HG03432 (cell line): ENCODE measurements at regions not wholly inside any gene's neighbourhood (a gene's known extent, or its start where the extent isn't known, plus 50 kb on each side); places are given as distances from the start of the nearest gene placed in this dataset.
"Not testable (repeated sequence)": the region's sequence is repeated elsewhere in the genome, so short reads cannot be mapped to it uniquely, and the experiment has no call there.

Experiments used
- ATAC-seq: cut with Tn5 transposase; IDR thresholded peaks from one replicate; pipeline ENCODE4 v1.9.1; 2021; ENCODE audit warnings: mild to moderate bottlenecking, moderate library complexity; ENCODE audit not compliant: unreplicated experiment

DNA sequence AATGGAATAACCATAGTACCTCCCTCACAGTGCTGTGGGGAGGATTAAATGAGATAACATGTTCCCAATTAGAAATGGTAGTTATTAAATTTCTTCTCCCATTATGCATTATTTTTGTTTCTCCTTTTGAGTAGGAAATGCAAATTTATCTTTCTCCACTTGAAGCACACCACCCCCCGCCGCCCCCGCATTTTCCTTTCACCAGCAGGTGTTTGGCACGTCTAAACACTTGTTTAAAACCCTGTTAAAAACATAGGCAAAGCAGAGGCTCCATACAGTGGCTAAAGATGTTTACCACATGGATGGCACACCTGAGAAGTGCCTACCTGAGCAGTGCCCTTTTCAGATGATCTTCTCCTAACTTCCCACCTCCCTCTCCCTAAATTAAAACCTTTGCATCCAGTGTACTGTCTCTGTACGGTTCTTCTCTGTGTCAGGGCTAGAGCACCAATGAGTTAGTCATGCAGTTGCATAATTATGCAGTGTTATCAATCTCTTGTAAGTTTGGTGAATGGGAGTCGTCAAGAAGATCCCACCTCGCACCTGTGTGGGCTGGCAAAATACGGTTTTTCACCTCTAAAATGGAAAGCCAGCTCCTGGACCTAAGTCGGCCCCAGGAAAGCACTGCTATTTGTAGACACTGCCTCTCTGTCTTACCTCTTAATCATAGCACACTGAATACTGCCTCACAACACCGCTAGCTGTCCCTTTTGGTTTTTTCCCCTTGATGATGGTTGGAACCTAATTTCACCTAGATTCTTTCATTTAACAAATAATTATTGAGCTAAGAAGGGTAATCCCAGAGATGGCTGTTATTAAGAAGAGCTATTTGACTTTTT lies 122.0 kb downstream of the CT47B1 start:
- peak; percentile 38 for ATAC-seq

DNA sequence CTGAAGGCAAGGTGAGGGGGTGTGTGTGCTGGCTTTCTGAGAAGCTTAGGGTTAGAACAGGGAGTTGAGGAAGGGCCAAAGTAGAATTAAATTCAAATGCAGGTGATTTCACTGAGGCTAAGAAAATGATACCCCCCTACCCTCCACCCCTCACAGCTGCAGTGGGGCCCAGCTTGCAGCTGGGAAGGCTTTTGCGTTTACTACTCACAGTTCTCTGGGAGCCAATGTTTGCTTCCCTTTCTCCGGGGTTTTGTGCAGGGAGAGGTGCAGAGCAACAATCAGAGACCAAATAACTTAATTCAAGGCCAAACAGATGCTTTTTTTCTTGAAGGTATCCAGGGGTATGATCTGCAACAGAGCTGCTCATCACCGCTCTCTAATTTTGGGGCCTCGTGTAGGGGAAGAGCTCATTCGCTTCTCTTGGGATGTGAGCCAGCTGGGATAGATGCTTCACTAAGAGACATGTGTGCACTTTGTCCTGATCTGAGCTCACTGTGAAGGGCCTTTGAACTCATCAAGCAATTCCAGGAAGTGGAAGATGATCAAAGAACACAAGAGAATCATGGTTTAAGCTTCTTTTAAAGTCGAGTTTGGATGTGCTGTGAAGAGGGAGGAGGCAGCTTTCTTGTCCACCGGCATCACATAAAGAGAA lies 122.7 kb upstream of the C1GALT1C1 start:
- no peak for ATAC-seq

GRCh38 chrX:120751683-120752082 lies 121.8 kb upstream of the C1GALT1C1 start:
- ATAC-seq, result no peak

DNA sequence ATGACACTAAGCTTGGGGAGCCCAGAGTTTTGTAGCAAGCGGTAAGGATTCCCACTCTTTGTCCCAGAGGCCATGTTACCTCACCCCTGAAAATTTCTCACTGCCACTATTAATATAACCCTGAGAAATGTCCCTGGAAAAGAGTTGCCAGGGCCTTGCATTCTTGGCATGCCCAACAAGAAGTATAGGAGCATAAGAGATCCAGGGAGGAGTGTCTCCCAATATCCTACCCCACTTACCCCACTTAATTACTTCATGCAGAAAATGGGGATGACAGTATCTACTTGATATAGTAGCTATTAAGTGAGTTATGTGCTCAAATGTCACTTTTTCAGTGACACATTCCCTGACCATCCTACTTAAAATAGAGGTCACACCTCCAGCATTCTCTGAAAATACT lies 120.5 kb upstream of the C1GALT1C1 start:
- no peak for ATAC-seq

DNA sequence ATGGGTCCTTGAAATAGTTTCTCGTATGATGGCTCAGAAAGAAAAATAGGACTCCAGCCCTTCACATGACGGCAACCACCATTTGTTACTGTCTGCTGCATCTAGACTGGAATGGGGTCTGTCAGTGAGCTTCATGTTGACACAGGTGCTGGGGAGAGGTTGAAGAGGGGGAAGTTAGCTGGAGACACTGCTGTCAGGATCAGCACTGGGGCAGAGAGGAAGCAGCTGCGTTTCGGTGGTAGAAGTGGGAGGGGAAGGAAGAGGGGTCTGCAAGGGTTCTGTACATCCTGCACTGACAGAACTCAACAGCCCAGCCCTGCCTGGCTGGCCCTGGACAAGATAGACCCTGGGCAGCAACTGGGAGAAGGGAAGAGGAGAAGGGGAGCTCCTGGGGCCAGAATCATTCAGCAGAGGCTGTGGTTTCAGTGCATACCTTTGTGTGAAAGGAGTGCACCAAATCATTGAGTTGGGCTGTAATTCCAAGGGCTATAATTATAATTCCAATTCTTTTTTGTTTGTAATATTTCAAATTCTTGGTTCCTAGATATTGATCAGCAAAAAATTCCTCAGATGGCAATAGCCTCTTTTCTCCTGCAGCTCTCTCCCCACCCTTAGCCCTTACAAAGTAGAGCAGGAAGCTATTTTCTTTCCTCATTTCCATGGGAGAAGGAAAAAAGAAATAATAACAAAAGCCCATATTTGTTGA lies 119.4 kb upstream of the C1GALT1C1 start:
- ATAC-seq, result peak; percentile 87

DNA sequence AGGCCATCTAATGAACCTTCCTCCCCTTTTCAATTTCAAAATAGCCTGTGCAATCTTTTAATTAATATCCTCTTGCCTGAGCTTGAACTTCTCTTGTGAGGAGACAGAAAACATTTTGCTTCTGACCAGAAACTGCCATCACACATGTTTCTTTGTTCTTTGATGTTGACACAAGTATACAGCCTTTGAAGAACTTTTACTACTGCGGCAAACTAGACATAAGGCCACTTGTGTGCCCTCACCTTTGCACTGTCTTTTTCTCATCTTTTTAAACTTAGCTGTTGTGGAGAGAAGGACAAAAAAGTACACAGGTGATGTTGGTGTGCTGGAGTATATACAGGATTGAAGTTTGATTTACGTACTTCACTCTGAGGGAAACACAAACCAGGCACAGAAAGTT lies 116.3 kb upstream of the C1GALT1C1 start:
- ATAC-seq, result no peak

DNA sequence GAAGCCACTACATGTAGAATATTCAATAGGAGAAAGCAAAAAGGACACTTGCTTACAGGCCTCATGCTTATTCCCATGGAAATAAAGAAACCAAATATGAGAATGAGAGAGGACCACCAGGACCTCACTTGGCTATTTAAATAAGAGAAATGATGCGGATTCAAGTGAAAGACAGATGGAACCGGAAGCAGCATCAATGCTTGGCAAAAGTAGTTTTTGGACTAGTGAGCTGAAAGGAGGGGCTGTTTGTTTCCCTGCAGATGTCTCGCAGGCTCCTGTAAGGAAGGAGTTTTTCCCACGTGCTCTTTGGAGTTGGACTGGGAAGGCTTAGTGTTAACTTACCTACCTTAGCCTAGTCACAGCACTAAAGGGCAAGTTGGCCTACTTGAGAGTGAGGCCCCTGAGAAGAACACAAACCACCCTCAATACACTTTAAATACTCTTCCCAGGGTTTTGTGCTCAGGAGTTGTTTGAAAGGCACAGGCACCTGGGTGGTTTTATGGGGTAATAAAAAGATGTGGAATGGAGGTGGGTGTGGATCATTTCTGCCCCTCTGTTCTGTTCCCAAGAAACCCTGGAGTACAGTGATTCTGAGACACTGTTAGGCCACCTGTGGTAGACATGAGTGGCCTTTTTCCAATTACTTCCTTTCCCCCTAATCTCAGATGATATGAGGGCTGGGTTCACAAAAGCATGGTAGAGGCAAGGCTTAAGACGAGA lies 113.3 kb upstream of the C1GALT1C1 start:
- no peak for ATAC-seq

GRCh38 chrX:120741452-120741851 lies 111.6 kb upstream of the C1GALT1C1 start:
- no peak for ATAC-seq

DNA sequence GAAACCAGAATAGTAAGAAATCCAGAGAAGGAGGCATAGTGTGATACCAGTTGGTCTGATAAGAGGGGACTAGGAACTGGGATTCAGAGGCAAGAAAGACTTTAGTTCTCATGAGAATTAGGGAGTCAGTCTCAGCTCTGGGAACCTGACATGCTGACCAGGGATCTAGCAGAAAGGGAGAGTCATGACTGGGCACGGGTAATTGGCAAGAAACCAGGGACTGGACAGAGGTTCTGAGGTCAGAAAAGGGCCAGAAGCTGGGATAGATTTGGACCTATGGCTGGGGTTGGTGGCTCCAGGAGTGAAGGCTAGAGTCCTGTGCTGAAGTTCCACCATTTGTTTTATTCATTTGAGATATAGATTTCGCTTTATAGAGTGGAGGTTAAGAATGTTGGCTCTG lies 110.2 kb upstream of the C1GALT1C1 start:
- no peak for ATAC-seq

GRCh38 chrX:120739300-120739699 lies 109.4 kb upstream of the C1GALT1C1 start:
- no peak for ATAC-seq

DNA sequence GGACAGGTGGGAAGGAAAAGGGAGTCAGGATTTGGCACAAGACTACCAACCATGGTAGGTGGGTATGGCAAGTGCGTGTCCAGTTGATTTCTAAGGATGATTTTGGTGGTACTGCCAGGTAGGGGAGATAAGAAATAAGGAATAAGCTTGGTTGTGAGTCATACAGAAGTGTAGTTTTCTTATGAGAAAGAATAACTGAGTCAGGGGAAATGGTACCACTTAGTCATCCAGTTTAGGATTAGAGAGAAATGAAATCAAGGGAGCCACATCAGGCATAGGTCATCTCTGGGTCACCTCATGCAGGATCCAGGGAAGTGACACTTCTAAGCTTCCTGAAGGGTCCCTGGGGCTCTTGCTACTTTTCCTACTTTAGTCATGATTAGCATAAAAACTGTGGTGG lies 107.1 kb upstream of the C1GALT1C1 start:
- no peak for ATAC-seq

- no peak for ATAC-seq
Observed at GRCh38 chrX:120735966-120736365, 106.1 kb upstream of the C1GALT1C1 start.

DNA sequence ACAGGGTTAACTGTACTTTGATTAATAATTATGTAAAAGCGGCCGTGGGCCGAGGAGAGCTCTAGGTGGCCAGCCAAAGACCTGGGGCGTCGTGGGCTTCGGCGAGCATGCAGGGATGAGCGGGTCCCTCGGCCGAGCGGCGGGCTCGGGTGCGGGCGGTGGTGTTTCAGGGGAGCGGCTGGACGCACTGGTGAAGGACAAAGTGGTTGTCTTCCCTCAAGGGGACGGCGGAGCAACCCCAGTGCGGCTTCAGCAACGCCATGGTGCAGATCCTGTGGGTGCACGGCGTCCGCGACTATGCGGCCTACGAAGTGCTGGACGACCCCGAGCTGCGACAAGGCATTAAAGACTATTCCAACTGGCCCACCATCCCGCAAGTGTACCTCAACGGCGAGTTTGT lies 103.0 kb upstream of the C1GALT1C1 start:
- no peak for ATAC-seq

- no peak for ATAC-seq
Observed at GRCh38 chrX:120732461-120732860, 102.6 kb upstream of the C1GALT1C1 start.

DNA sequence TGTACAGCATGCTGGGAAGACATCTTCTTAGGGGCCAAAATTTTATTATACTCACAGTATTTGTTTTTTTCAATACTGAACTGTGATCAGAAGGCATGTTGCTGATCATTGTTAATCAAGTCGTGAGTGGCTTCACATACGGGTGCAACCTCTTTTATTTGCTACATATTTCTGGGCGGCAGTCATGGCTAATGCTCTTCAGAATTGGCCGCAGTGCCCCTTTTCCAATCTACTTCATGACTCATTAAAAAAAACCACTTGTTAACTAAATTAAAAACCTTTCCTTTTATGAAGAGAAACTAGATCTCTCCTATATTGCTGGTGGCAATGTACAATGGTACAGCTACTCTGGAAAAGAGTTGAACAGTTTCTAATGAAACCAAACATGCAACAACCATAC lies 101.5 kb upstream of the C1GALT1C1 start:
- no peak for ATAC-seq

DNA sequence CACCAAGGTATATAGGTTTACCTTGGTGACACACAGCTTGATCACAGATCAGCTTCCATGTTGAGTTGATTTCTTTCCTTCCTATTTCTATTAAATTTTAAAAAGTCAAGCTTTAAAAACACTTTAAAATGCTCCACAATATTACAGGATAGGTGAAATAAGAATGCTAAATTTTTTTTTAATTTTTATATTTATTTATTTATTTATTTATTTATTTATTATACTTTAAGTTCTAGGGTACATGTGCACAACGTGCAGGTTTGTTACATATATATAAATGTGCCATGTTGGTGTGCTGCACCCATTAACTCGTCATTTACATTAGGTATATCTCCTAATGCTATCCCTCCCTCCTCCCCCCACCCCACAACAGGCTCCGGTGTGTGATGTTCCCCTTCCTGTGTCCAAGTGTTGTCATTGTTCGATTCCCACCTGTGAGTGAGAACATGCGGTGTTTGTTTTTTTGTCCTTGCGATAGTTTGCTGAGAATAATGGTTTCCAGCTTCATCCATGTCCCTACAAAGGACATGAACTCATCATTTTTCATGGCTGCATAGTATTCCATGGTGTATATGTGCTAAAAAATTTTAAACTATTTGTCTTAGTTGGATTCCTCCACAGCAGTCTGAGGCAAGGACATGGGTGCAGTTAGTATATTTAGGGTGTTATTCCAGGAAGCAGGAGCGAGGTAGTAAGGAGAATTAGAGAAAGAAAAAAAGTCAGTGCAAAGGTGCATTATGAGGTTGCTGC lies 99.8 kb upstream of the C1GALT1C1 start:
- not testable (repeated sequence) for ATAC-seq

DNA sequence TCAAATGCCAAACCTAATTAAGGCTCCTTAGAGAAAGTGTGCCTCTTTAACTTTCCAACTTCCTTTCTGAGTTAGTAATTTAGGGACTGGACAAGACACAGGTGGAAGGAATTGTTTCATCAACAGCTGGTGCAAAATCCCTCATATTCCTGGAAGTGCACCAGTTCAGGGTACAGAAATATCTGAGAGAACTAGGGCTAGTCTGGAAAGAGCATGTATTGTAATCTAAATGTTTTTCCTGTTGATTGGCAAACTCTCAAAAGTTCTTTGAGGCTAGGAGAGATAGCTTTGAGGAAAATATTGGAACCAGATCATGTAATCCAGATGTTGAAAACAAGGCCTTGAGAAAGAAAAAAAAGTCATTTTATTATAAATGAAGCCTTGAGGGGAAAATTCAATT lies 98.1 kb upstream of the C1GALT1C1 start:
- no peak for ATAC-seq

DNA sequence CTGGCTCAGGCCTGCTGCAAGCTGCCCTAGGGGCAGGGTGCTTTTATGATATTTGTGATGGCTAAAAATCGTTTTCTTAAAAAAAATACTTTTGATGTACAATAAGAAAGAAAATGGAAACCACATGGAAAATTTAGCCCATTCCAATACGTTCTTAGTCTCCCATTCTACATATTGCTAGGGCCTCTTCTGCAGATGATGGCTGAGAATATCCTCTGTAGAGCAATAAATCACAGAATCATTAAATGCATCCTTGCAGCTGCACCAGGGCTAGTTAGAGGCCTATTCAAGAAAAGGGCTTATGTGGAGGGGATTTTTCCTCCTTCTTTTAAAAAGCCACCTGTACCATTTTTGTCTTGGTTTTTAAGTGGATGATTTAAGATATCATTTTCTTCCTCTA lies 97.6 kb upstream of the C1GALT1C1 start:
- no peak for ATAC-seq

- ATAC-seq, result peak; percentile 100
Observed at GRCh38 chrX:120726294-120726693, 96.4 kb upstream of the C1GALT1C1 start.

DNA sequence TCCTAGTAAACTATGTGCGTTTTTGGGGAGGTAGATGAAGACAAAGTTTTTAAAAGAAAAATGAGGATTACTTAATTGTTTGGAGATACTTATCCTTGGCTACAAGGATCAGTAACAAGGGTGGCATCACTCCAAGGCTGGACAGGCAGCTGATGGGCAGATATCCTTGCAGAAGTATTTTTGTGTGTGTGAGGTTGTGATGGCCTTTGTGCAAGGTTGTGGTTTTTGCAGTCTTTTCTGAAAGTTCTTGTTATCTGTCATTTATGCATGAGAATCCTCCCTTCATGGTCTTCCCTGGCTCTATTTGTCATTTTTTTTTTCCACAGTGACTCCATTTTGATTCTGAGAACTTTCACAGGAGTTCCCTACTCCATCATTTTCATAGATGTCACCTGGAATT lies 96.0 kb upstream of the C1GALT1C1 start:
- no peak for ATAC-seq

- no peak for ATAC-seq
Observed at GRCh38 chrX:120719622-120720021, 89.8 kb upstream of the C1GALT1C1 start.
